ENCODE measurements at regions not wholly inside any gene's neighbourhood (a gene's known extent, or its start where the extent isn't known, plus 50 kb on each side); places are given as distances from the start of the nearest gene placed in this dataset.
A peak's percentile ranks its signal among the peaks of the same experiment; 100 is the strongest.

DNA sequence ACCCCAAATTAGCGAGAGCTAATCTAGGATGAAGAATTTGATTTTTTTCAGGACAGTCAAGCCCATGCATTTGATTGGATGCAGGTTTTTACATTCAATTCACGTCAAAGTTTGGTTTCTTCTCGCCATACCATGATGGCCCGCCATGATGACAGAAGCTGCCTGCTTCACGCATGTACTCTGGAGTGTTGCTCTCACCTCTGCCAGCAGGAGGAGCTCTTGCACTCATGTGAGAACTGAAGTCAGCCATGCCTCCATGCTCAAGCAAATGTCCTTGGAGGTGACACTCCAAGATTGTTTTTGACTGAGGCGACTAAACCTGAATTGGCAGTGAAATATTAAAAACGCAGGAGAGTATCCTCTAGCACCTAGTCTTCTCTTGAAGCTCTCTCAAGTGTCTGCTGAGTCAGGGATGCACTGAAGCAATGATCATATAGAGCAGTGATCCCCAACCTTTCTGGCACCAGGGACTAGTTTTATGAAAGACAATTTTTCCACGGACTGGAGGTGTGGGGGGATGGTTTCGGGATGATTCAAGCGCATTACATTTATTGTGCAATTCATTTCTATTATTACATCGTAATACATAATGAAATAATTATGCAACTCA is 120.9 kb downstream of the SAMMSON start:
- no peaks in the 10 kb centered on the region for H3K27me3 ChIP-seq
- H3K36me3 ChIP-seq: no peaks in the 10 kb centered on the region
- H3K27ac ChIP-seq: no peak overlapping the region
- H3K4me3 ChIP-seq: no peak overlapping the region
- no peaks in the 10 kb centered on the region for H3K9me3 ChIP-seq
- no peaks in the 10 kb centered on the region for H3K4me1 ChIP-seq
- peak; percentile 78 for DNase-seq (ENCODE audit: low spot score)
- TF ChIP-seq, protein P1, sequence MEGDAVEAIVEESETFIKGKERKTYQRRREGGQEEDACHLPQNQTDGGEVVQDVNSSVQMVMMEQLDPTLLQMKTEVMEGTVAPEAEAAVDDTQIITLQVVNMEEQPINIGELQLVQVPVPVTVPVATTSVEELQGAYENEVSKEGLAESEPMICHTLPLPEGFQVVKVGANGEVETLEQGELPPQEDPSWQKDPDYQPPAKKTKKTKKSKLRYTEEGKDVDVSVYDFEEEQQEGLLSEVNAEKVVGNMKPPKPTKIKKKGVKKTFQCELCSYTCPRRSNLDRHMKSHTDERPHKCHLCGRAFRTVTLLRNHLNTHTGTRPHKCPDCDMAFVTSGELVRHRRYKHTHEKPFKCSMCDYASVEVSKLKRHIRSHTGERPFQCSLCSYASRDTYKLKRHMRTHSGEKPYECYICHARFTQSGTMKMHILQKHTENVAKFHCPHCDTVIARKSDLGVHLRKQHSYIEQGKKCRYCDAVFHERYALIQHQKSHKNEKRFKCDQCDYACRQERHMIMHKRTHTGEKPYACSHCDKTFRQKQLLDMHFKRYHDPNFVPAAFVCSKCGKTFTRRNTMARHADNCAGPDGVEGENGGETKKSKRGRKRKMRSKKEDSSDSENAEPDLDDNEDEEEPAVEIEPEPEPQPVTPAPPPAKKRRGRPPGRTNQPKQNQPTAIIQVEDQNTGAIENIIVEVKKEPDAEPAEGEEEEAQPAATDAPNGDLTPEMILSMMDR (IDR thresholded peaks at IDR 0.05): peak in 1 of 2 donors; percentile 55

- Histone ChIP-seq H3K27ac (no peak overlapping the region), H3K4me1 (no peaks in the 10 kb centered on the region), H3K36me3 (no peaks in the 10 kb centered on the region), H3K9me3 (no peaks in the 10 kb centered on the region), H3K27me3 (no peaks in the 10 kb centered on the region), H3K4me3 (no peak overlapping the region)
- TF ChIP-seq, protein P1 (IDR thresholded peaks at IDR 0.05): no peak
- DNase-seq (ENCODE audit: low spot score): no peak
Measured at GRCh38 chr3:70127192-70127591, 127.7 kb downstream of the SAMMSON start.

GRCh38 chr3:70137366-70137765 is 137.8 kb downstream of the SAMMSON start:
- H3K36me3 ChIP-seq: no peaks in the 10 kb centered on the region

GRCh38 chr3:70138606-70139005 is 139.1 kb downstream of the SAMMSON start:
- no peak overlapping the region for H3K4me3 ChIP-seq
- TF ChIP-seq, protein P1 (IDR thresholded peaks at IDR 0.05): no peak
- H3K4me1 ChIP-seq: no peaks in the 10 kb centered on the region
- H3K27me3 ChIP-seq: no peaks in the 10 kb centered on the region
- DNase-seq (ENCODE audit: low spot score): no peak
- no peak overlapping the region for H3K27ac ChIP-seq
- H3K36me3 ChIP-seq: no peaks in the 10 kb centered on the region
- H3K9me3 ChIP-seq: no peaks in the 10 kb centered on the region

More at GRCh38 chr3:70137366-70137765, 137.8 kb downstream of the SAMMSON start:
- no peaks in the 10 kb centered on the region for H3K27me3 ChIP-seq
- H3K9me3 ChIP-seq: no peaks in the 10 kb centered on the region
- H3K4me1 ChIP-seq: no peaks in the 10 kb centered on the region
- no peak for DNase-seq (ENCODE audit: low spot score)
- no peak overlapping the region for H3K4me3 ChIP-seq
- TF ChIP-seq, protein P1 (IDR thresholded peaks at IDR 0.05): no peak
- H3K27ac ChIP-seq: no peak overlapping the region
